Gastrocnemius medialis (tissue), 4 donors: ENCODE measurements at regions not wholly inside any gene's neighbourhood (a gene's known extent, or its start where the extent isn't known, plus 50 kb on each side); places are given as distances from the start of the nearest gene placed in this dataset.
"Not testable (repeated sequence)": the region's sequence is repeated elsewhere in the genome, so short reads cannot be mapped to it uniquely, and the experiment has no call there.

Source experiments
- ATAC-seq, 2 donors: fragments of 150-250 bp; one replicate each; pipeline ENCODE4 v1.9.1; 2016
- DNase-seq, 2 donors: peaks; one replicate each; pipeline ENCODE4 v3.0.0-alpha.2; 2019
- H3K27ac ChIP-seq, 4 donors: fragments of 200-600 bp; sonication (generic); 1 replicate in 1 of 4; 2 replicates in 3 of 4; pipeline ENCODE4 v1.5.1; 2016 to 2018; ENCODE audit warnings: mild to moderate bottlenecking in 2 of 4, moderate library complexity in 1 of 4
- H3K27me3 ChIP-seq, 3 donors: fragments of 200-600 bp; sonication (generic) in 2 of 3; 1 replicate in 1 of 3; 2 replicates in 2 of 3; pipeline versions ENCODE4 v1.5.1 to v1.6.0; 2016 to 2019; ENCODE audit warnings: mild to moderate bottlenecking in 1 of 3, moderate library complexity in 1 of 3
- H3K36me3 ChIP-seq, 2 donors: fragments of 200-600 bp; sonication (generic) in 1 of 2; one replicate each; pipeline ENCODE4 v1.5.1; 2017 to 2018
- H3K4me1 ChIP-seq, 2 donors: fragments of 200-600 bp; sonication (generic) in 1 of 2; one replicate each; pipeline ENCODE4 v1.5.1; 2016 to 2017; ENCODE audit warnings: mild to moderate bottlenecking in 2 of 2
- H3K4me3 ChIP-seq, 4 donors: fragments of 200-600 bp; sonication (generic) in 3 of 4; 1 replicate in 1 of 4; 2 replicates in 3 of 4; pipeline ENCODE4 v1.5.1; 2016 to 2019; ENCODE audit warnings: mild to moderate bottlenecking in 2 of 4
- H3K9me3 ChIP-seq, 3 donors: fragments of 200-600 bp; sonication (generic) in 2 of 3; 1 replicate in 1 of 3; 2 replicates in 2 of 3; pipeline ENCODE4 v1.5.1; 2016 to 2019
- POLR2A ChIP-seq, 2 donors: fragments of 450-650 bp; IDR thresholded peaks; one replicate each; pipeline ENCODE4 v1.6.1; 2017; ENCODE audit warnings: antibody characterized with exemption in 2 of 2, mild to moderate bottlenecking in 2 of 2, moderate library complexity in 2 of 2
- in situ Hi-C, 4 donors: fragments of 200-750 bp; cut with MboI; loops; one replicate each; pipeline versions ENCODE4 v1.15.0 to v1.8.0; 2017; ENCODE audit warnings: low sequenced_read_pairs in 4 of 4
- intact Hi-C: fragments of 100-400 bp; cut with DNase I; formaldehyde crosslinking; loops from one replicate; pipeline ENCODE4 v1.15.1; 2023; ENCODE audit warnings: low total_unique reads
- TF ChIP-seq, protein P1 (sequence below), 5 experiments: fragments of 450-650 bp in 3 of 5; fragments of 200-600 bp in 2 of 5; sonication (generic) in 2 of 5; IDR thresholded peaks in 4 of 5; conservative IDR thresholded peaks in 1 of 5; 1 replicate in 4 of 5; 2 replicates in 1 of 5; pipeline ENCODE4 v1.5.1; 2016 to 2019; ENCODE audit warnings: antibody characterized with exemption in 5 of 5, mild to moderate bottlenecking in 3 of 5, moderate library complexity in 3 of 5

- intact Hi-C loops (no loop called here), in situ Hi-C loops (no loop called here)
- TF ChIP-seq, protein P1, sequence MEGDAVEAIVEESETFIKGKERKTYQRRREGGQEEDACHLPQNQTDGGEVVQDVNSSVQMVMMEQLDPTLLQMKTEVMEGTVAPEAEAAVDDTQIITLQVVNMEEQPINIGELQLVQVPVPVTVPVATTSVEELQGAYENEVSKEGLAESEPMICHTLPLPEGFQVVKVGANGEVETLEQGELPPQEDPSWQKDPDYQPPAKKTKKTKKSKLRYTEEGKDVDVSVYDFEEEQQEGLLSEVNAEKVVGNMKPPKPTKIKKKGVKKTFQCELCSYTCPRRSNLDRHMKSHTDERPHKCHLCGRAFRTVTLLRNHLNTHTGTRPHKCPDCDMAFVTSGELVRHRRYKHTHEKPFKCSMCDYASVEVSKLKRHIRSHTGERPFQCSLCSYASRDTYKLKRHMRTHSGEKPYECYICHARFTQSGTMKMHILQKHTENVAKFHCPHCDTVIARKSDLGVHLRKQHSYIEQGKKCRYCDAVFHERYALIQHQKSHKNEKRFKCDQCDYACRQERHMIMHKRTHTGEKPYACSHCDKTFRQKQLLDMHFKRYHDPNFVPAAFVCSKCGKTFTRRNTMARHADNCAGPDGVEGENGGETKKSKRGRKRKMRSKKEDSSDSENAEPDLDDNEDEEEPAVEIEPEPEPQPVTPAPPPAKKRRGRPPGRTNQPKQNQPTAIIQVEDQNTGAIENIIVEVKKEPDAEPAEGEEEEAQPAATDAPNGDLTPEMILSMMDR (IDR thresholded peaks at IDR 0.05 in 4 of 5, conservative IDR thresholded peaks at IDR 0.05 in 1 of 5) = no peak
- no peak for TF ChIP-seq POLR2A (IDR thresholded peaks at IDR 0.05)
- Histone ChIP-seq H3K27ac (no peak overlapping the region), H3K4me1 (no peaks in the 10 kb centered on the region), H3K36me3 (no peaks in the 10 kb centered on the region), H3K27me3 (no peaks in the 10 kb centered on the region), H3K4me3 (no peak overlapping the region), H3K9me3 (no peaks in the 10 kb centered on the region)
- ATAC-seq = no peak
- DNase-seq = no peak
Observed at GRCh38 chr21:18104802-18105201, 139.8 kb upstream of the CHODL start.

- intact Hi-C loops, in situ Hi-C loops, H3K4me1 ChIP-seq, DNase-seq, H3K9me3 ChIP-seq, H3K27ac ChIP-seq, H3K27me3 ChIP-seq, H3K36me3 ChIP-seq, ATAC-seq, H3K4me3 ChIP-seq: not testable (repeated sequence)
Observed at GRCh38 chr21:18096413-18096812, 148.2 kb upstream of the CHODL start.

- Histone ChIP-seq H3K4me1 (no peaks in the 10 kb centered on the region), H3K4me3 (no peak overlapping the region), H3K27ac (no peak overlapping the region), H3K9me3 (peaks cover 0 to 4% (median 0%) of the 10 kb centered on the region in 3 donors), H3K36me3 (no peaks in the 10 kb centered on the region), H3K27me3 (no peaks in the 10 kb centered on the region)
- in situ Hi-C loops = no loop called here
- no peak for TF ChIP-seq POLR2A (IDR thresholded peaks at IDR 0.05)
- TF ChIP-seq, protein P1 (IDR thresholded peaks at IDR 0.05 in 4 of 5, conservative IDR thresholded peaks at IDR 0.05 in 1 of 5) = no peak
- ATAC-seq (no peak), DNase-seq (no peak)
- intact Hi-C loops = no loop called here
Observed at GRCh38 chr21:18089786-18090185, 154.8 kb upstream of the CHODL start.

DNA sequence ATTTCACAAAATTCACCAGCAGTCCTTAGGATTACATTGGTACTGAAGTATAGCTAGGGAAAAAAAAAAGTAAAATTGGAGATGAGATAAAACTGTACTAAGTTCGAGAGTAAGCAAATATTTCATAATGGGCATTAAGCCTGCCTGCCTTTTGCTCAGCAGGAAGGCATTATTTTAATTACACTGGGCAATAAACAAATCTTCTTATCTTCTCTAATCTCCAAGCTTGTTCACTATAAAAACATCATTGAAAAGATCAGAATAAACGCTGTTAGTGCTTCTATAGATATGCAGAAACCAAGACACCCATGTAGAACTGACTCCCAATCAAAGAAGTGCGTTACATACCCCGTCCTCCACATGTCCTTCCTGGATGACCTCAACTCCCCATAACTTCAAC lies 174.2 kb upstream of the CHODL start:
- Histone ChIP-seq H3K27me3 (no peaks in the 10 kb centered on the region), H3K27ac (no peak overlapping the region), H3K9me3 (no peaks in the 10 kb centered on the region), H3K4me3 (no peak overlapping the region), H3K4me1 (no peaks in the 10 kb centered on the region), H3K36me3 (no peaks in the 10 kb centered on the region)
- intact Hi-C loops (no loop called here), in situ Hi-C loops (no loop called here)
- ATAC-seq (no peak), DNase-seq (no peak)
- TF ChIP-seq, protein P1 (IDR thresholded peaks at IDR 0.05 in 4 of 5, conservative IDR thresholded peaks at IDR 0.05 in 1 of 5) = no peak
- TF ChIP-seq POLR2A (IDR thresholded peaks at IDR 0.05) = no peak

- intact Hi-C loops = no loop called here
- no peaks in the 10 kb centered on the region for H3K36me3 ChIP-seq
- H3K9me3 ChIP-seq = no peaks in the 10 kb centered on the region
- in situ Hi-C loops = no loop called here
- ATAC-seq (no peak), DNase-seq (no peak)
- TF ChIP-seq, protein P1 (IDR thresholded peaks at IDR 0.05 in 4 of 5, conservative IDR thresholded peaks at IDR 0.05 in 1 of 5) = no peak
- no peak for TF ChIP-seq POLR2A (IDR thresholded peaks at IDR 0.05)
- H3K4me3 ChIP-seq = no peak overlapping the region
- no peaks in the 10 kb centered on the region for H3K27me3 ChIP-seq
- no peaks in the 10 kb centered on the region for H3K4me1 ChIP-seq
- H3K27ac ChIP-seq = no peak overlapping the region
Observed at GRCh38 chr21:18069875-18070274, 174.8 kb upstream of the CHODL start.
